CD4-positive, alpha-beta T cell treated with Interleukin-6 for 4 hours (primary cell): ENCODE measurements at regions not wholly inside any gene's neighbourhood (a gene's known extent, or its start where the extent isn't known, plus 50 kb on each side); places are given as distances from the start of the nearest gene placed in this dataset.
"Not testable (repeated sequence)": the region's sequence is repeated elsewhere in the genome, so short reads cannot be mapped to it uniquely, and the experiment has no call there.

Experiments
- DNase-seq: peaks from one replicate; pipeline ENCODE4 v3.0.0-alpha.2; 2020; ENCODE audit warnings: mixed read lengths

- no peak for DNase-seq
Measured at GRCh38 chr7:102721-103120, 89.7 kb upstream of the FAM20C start.

- DNase-seq, result not testable (repeated sequence)
Measured at GRCh38 chr7:103981-104380, 88.4 kb upstream of the FAM20C start.

DNA sequence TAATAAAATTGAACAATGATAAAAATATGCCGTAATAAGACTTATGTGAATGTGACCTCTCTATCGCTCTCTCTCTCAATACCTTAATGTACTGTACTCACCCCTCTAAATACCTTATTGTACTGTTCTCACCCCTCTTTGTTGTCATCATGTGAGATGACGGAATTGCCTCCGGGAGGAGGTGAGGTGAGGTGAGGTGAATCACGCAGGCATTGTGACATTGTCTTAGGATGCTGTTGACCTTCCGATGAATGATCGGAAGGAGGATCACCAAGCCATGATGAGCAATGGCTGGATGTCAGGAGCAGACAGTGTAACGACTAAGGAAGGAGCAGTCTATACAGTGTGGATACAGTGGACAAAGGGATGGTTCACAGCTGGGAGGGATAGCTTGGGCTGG, 87.4 kb upstream of the FAM20C start:
- DNase-seq, result no peak

GRCh38 chr7:106356-106755, 86.0 kb upstream of the FAM20C start:
- DNase-seq, result no peak

- DNase-seq, result no peak
Measured at GRCh38 chr7:107233-107632, 85.1 kb upstream of the FAM20C start.

GRCh38 chr7:107907-108306, 84.5 kb upstream of the FAM20C start:
- no peak for DNase-seq

- no peak for DNase-seq
Measured at GRCh38 chr7:109094-109493, 83.3 kb upstream of the FAM20C start.

DNA sequence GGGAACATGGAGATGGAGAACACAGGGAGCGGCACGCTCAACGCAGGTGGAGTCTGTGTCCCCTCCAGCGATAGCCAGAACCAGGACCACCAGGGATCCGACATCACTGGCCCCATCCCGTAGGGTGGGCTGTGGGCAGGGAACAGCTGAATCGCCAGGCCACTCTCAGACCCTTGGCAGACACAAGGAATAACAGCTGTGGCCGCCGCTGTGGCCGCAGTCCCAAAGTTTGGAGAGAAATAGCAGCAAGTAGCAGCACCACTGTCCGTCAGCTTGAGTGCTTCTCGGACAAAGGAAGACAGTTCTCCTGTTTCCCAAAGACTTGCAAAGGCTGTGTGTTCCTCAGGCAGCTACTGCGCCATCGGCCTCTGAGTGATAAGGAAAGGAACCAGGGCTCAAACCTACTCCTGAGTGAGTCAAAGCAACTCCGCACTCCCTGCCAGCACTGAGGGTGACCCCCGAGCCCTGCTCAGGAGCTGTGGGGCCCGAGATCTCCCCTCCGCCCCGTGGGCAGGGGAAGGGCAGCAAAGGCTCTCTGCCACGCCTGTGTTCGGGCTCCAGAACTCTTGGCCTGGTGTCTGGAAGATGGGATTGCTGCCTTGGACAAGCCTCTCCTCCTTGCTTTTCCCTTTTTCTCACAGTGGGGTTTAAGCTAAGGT, 82.3 kb upstream of the FAM20C start:
- no peak for DNase-seq

- DNase-seq, result no peak
Measured at GRCh38 chr7:110557-111232, 81.7 kb upstream of the FAM20C start.

- DNase-seq, result no peak
Measured at GRCh38 chr7:111591-111990, 80.8 kb upstream of the FAM20C start.

DNA sequence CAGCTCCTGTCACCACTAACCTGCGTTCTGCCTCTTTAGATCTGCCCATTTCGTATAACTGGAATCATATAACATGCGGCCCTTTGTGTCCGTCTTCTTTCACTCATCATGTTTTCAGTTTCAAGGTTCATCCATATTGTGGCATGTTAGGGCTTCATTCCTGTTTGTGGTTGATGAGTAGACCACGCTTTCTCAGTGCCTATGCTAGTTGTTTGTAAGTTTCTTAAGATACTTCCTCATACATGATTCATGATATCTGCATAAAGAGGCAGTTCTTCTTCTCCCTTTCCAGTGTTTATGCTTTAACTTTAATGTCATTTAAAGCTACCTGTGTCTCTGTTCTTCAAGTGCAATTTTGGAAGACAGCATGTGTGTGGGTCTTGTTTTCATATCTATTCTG, 79.5 kb upstream of the FAM20C start:
- no peak for DNase-seq

GRCh38 chr7:115274-115911, 77.0 kb upstream of the FAM20C start:
- no peak for DNase-seq

DNA sequence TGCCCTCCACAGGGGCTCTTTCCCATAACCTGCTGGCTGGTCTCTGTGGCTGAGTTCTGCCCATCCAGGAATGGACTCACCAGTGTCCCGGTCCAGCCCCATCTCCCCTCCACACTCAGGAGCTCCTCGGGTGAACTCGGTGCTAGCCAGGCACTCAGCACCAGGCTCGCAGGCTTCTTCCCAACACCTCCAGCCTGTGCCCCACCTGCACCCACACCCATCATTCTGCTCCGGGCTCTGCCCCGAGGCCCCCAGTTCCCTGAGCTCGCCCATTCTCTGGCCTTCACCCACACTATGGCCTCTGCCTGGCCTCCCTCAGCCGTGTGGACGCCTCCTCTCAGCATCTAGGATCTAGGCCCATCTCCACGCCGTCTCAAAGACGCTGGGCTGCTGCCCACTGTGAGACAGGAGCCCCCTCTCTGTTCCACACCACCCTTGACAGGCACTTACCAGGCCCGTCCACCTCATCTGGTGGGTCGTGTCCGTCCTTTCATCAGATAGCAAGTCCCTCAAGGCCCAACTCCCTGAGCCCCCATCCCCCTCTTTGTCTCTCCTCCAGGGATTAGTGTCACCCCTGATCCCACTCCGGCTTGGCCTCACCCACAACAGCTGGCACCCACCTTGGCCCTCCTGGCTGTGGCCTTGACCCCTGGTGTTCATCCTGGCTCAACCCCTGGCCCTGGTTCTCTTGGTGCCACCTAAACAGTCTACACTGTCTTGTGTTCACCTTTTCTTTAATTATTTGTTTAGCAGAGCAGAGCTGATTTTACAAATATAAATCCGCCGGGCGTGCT, 76.0 kb upstream of the FAM20C start:
- no peak for DNase-seq

- DNase-seq, result no peak
Measured at GRCh38 chr7:117836-118614, 74.3 kb upstream of the FAM20C start.

DNA sequence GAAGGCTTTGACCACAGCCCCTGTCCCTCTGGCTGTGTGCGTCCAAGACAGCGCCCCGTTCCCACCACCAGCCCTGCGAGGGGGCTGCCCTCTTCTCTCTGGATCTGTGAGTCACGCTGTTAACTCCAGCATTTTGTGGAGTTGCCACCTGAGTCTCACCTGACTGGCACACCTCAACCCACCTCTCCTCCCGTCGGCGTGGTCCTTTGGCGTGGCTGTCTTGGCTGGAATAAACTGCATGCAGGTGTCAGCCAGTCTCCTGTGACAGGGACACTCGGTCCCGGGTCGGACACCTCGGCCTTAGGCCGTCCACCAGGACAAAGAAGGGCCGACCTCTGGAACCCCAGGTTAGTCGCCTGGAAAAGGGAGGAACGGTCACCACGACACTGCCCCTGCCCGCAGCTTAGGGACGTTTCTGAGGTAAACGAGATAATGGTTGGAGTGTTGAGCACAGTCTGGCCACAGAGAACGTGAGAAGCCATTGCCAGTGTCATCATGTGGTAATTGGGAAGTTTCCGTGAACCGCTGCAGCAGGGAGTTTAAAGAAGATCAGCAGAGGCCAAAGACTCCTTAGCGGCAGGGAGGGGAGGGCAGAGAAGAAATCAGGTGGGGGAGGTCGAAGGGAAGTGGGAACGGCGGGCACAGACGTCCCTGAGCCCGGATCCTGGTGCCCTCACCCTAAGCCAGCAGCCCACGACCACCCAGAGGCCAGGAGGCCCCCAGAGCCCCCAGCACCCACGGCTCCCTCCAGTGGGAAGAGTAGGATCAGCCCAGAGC, 73.6 kb upstream of the FAM20C start:
- DNase-seq, result no peak

- DNase-seq, result no peak
Measured at GRCh38 chr7:119392-120163, 72.8 kb upstream of the FAM20C start.

- no peak for DNase-seq
Measured at GRCh38 chr7:120164-120991, 72.0 kb upstream of the FAM20C start.

DNA sequence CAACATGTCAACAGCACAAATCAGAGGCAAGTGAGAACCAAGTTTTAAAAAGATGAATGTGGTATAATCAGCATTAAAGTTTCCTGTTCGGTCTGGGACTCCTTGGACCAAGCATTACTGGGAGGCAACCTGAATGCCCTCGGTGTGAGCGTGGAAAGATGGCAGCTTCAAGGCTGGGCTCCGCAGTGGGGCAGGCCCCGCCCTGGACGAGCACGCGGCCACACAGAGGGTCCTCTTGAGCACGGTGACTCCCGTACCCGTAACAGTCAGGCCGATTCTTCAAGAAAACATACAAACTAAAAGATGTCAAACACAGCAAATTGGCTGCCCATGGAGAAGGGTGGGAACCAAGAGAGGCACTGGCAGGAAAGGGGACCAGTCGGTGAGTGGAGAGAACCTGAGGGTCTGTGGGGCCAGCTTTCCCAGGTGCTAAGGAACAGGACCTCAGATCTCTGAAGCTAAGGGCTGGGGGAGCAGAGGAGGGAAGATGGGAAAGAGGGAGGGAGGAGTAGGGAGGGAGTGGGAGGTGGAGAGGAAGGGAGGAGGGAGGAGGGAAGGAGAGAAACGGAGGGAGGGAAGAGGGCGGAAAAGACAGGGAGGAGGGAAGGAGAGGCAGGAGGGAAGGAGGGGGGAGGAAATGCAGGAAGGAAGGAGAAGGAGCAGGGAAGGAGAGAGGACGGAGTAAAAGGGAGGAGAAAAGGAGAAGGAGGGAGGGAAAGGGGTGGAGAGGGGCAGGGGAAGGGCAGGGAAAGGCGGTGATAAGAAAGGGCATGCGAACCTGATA, 71.2 kb upstream of the FAM20C start:
- no peak for DNase-seq

DNA sequence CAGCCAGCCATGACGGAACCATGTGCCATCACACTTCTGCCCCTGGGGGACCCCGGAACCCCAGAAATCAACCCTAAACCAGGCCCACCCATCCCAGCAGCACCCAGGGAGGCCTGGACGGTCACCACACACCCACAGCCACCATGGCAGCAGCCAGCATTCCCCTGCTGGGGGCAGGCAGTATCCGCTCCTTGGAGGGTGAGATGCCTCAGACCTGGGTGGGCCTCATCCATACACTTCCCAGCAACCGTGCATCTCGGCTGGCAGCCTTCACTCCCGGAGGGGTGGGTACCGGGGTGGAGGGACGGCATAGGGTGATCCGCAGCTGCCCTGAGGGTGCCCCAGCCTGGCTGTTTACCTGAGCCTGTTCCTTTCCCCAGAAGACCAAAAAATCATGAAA, 69.1 kb upstream of the FAM20C start:
- no peak for DNase-seq
